HG03159 (cell line): ENCODE measurements at regions not wholly inside any gene's neighbourhood (a gene's known extent, or its start where the extent isn't known, plus 50 kb on each side); places are given as distances from the start of the nearest gene placed in this dataset.
A peak's percentile ranks its signal among the peaks of the same experiment; 100 is the strongest.
"Not testable (repeated sequence)": the region's sequence is repeated elsewhere in the genome, so short reads cannot be mapped to it uniquely, and the experiment has no call there.

Source experiments
- ATAC-seq: cut with Tn5 transposase; IDR thresholded peaks from one replicate; pipeline ENCODE4 v1.9.1; 2021; ENCODE audit warnings: mild to moderate bottlenecking, moderate library complexity; ENCODE audit not compliant: unreplicated experiment

- ATAC-seq, result no peak
These were observed 52.6 kb upstream of the ICA1 start for GRCh38 chr7:8314566-8314965.

GRCh38 chr7:8319115-8319514 is 57.1 kb upstream of the ICA1 start:
- no peak for ATAC-seq

- ATAC-seq, result no peak
These were observed 58.2 kb upstream of the ICA1 start for GRCh38 chr7:8320174-8320573.

GRCh38 chr7:8321312-8321711 is 59.3 kb upstream of the ICA1 start:
- ATAC-seq, result no peak

GRCh38 chr7:8322667-8323066 is 60.7 kb upstream of the ICA1 start:
- no peak for ATAC-seq

- no peak for ATAC-seq
These were observed 63.1 kb upstream of the ICA1 start for GRCh38 chr7:8325067-8325466.

- ATAC-seq, result no peak
These were observed 65.2 kb upstream of the ICA1 start for GRCh38 chr7:8327199-8327598.

GRCh38 chr7:8338206-8338605 is 76.2 kb upstream of the ICA1 start:
- ATAC-seq, result no peak

GRCh38 chr7:8343556-8343955 is 81.6 kb upstream of the ICA1 start:
- no peak for ATAC-seq

GRCh38 chr7:8347395-8347794 is 85.4 kb upstream of the ICA1 start:
- ATAC-seq, result not testable (repeated sequence)

GRCh38 chr7:8351654-8352053 is 81.8 kb upstream of the NXPH1 start:
- not testable (repeated sequence) for ATAC-seq

GRCh38 chr7:8353991-8354390 is 79.4 kb upstream of the NXPH1 start:
- ATAC-seq, result no peak

GRCh38 chr7:8354503-8354902 is 78.9 kb upstream of the NXPH1 start:
- ATAC-seq, result no peak

GRCh38 chr7:8356071-8356470 is 77.3 kb upstream of the NXPH1 start:
- ATAC-seq, result no peak

GRCh38 chr7:8357536-8357935 is 75.9 kb upstream of the NXPH1 start:
- no peak for ATAC-seq

GRCh38 chr7:8360564-8361153 is 72.8 kb upstream of the NXPH1 start:
- ATAC-seq, result no peak

- no peak for ATAC-seq
These were observed 70.6 kb upstream of the NXPH1 start for GRCh38 chr7:8362723-8363369.

GRCh38 chr7:8363407-8364015 is 69.9 kb upstream of the NXPH1 start:
- no peak for ATAC-seq

GRCh38 chr7:8365499-8366110 is 67.8 kb upstream of the NXPH1 start:
- ATAC-seq, result peak; percentile 53

- ATAC-seq, result not testable (repeated sequence)
These were observed 65.4 kb upstream of the NXPH1 start for GRCh38 chr7:8368007-8368406.

- no peak for ATAC-seq
These were observed 61.7 kb upstream of the NXPH1 start for GRCh38 chr7:8371742-8372141.

- no peak for ATAC-seq
These were observed 59.6 kb upstream of the NXPH1 start for GRCh38 chr7:8373851-8374250.
